ENCODE measurements at regions not wholly inside any gene's neighbourhood (a gene's known extent, or its start where the extent isn't known, plus 50 kb on each side); places are given as distances from the start of the nearest gene placed in this dataset.

DNA sequence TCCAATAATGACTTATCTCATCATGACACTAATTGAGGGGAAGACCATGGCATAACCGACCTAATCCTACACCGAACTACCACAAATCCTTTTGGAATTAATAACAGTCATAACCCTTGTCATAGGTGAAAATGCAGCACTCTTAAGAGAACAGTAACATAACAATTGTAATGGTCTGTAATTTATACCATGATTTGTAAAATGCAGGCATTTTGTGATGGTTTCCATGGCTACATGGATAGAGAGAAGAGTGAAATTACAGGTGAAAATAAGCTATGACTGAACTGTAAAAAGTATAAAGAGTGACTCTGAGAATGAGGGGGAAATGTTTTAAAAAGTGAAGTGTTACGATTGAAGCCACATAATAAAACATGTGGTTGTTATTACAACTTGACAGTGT lies 494.1 kb upstream of the SLC39A10 start:
- TF ChIP-seq POLR2A (IDR thresholded peaks at IDR 0.05; ENCODE audit: low read depth, low read length): no peak
- no peak for TF ChIP-seq POLR2AphosphoS5 (IDR thresholded peaks at IDR 0.05; ENCODE audit: low read depth, low read length)

All from GM12892 (cell line).